Esophagus squamous epithelium (tissue), 5 donors: ENCODE measurements at regions not wholly inside any gene's neighbourhood (a gene's known extent, or its start where the extent isn't known, plus 50 kb on each side); places are given as distances from the start of the nearest gene placed in this dataset.

ENCODE experiments used
- DNase-seq: peaks from one replicate; lab custom pipeline; 2025; lab: John Stamatoyannopoulos, UW
- H3K27ac ChIP-seq, 4 donors: fragments of 200-600 bp; sonication (generic); one replicate each; pipeline ENCODE4 v1.5.1; 2016 to 2019; ENCODE audit warnings: mild to moderate bottlenecking in 1 of 4
- H3K27me3 ChIP-seq, 4 donors: fragments of 200-600 bp; sonication (generic); 1 replicate in 3 of 4; 2 replicates in 1 of 4; pipeline versions ENCODE4 v1.5.1 to v1.6.0; 2017 to 2021; ENCODE audit warnings: antibody characterized with exemption in 1 of 4
- H3K36me3 ChIP-seq, 3 donors: fragments of 200-600 bp; sonication (generic); one replicate each; pipeline ENCODE4 v1.5.1; 2016 to 2019
- H3K4me1 ChIP-seq, 3 donors: fragments of 200-600 bp; sonication (generic); one replicate each; pipeline ENCODE4 v1.5.1; 2017 to 2019
- H3K4me3 ChIP-seq, 4 donors: fragments of 200-600 bp; sonication (generic); 1 replicate in 3 of 4; 2 replicates in 1 of 4; pipeline ENCODE4 v1.5.1; 2016 to 2019; ENCODE audit warnings: mild to moderate bottlenecking in 2 of 4, moderate library complexity in 1 of 4
- H3K9me3 ChIP-seq, 3 donors: fragments of 200-600 bp; sonication (generic); one replicate each; pipeline ENCODE4 v1.5.1; 2016 to 2019
- CTCF ChIP-seq, 6 experiments: fragments of 450-650 bp in 4 of 6; fragments of 200-600 bp in 2 of 6; sonication (generic) in 2 of 6; IDR thresholded peaks; one replicate each; pipeline ENCODE4 v1.5.1; 2016 to 2019; ENCODE audit warnings: antibody characterized with exemption in 6 of 6, mild to moderate bottlenecking in 4 of 6, moderate library complexity in 4 of 6
- POLR2A ChIP-seq, 4 donors: fragments of 450-650 bp; IDR thresholded peaks; one replicate each; pipeline ENCODE4 v1.6.1; 2017; ENCODE audit warnings: antibody characterized with exemption in 4 of 4, mild to moderate bottlenecking in 4 of 4, moderate library complexity in 3 of 4
- WGBS, 2 donors: methylation state at CpG; one replicate each; pipeline ENCODE4 v1.1.5; 2018; 5-methylcytosine and 5-hydroxymethylcytosine counted together
- intact Hi-C: fragments of 100-400 bp; cut with DNase I; formaldehyde crosslinking; loops from one replicate; pipeline ENCODE4 v1.15.0; 2022
- donor health status: DM: yes; HTN: yes; CAD: no.

GRCh38 chr13:80094526-80094925 is 246.4 kb downstream of the SPRY2 start:
- TF ChIP-seq CTCF (IDR thresholded peaks at IDR 0.05) (no peak), POLR2A (IDR thresholded peaks at IDR 0.05) (no peak)
- Histone ChIP-seq H3K9me3 (no peaks in the 10 kb centered on the region), H3K4me1 (no peaks in the 10 kb centered on the region), H3K27ac (no peak overlapping the region), H3K27me3 (no peaks in the 10 kb centered on the region), H3K36me3 (no peaks in the 10 kb centered on the region), H3K4me3 (no peak overlapping the region)
- intact Hi-C loops, result no loop called here
- no peak for DNase-seq
- 44 to 58% methylated on average over 1 of the region's 1 CpG for WGBS, 2 donors

GRCh38 chr13:80093888-80094287 is 247.0 kb downstream of the SPRY2 start:
- no peak for TF ChIP-seq POLR2A (IDR thresholded peaks at IDR 0.05)
- no peak for TF ChIP-seq CTCF (IDR thresholded peaks at IDR 0.05)
- Histone ChIP-seq H3K27me3 (no peaks in the 10 kb centered on the region), H3K4me1 (no peaks in the 10 kb centered on the region), H3K9me3 (no peaks in the 10 kb centered on the region), H3K4me3 (no peak overlapping the region), H3K36me3 (no peaks in the 10 kb centered on the region), H3K27ac (no peak overlapping the region)
- 80 to 84% methylated on average over 7 to 8 of the region's 10 CpGs for WGBS, 2 donors
- no peak for DNase-seq
- intact Hi-C loops, result no loop called here

- Histone ChIP-seq H3K27me3 (no peaks in the 10 kb centered on the region), H3K27ac (peak overlapping the region in 1 of 4 donors; percentile 58), H3K4me3 (no peak overlapping the region), H3K36me3 (no peaks in the 10 kb centered on the region), H3K4me1 (peaks cover 0 to 33% (median 7%) of the 10 kb centered on the region in 3 donors), H3K9me3 (no peaks in the 10 kb centered on the region)
- TF ChIP-seq CTCF (IDR thresholded peaks at IDR 0.05), result no peak
- no peak for TF ChIP-seq POLR2A (IDR thresholded peaks at IDR 0.05)
- WGBS, 2 donors, result 43 to 55% methylated on average over 3 of the region's 3 CpGs
- DNase-seq, result no peak
- intact Hi-C loops, result no loop called here
Observed at GRCh38 chr13:80086304-80086721, 254.6 kb downstream of the SPRY2 start.

GRCh38 chr13:80083853-80084676 is 256.9 kb downstream of the SPRY2 start:
- Histone ChIP-seq H3K9me3 (no peaks in the 10 kb centered on the region), H3K27me3 (no peaks in the 10 kb centered on the region), H3K27ac (peak overlapping the region in 2 of 4 donors; percentile 51 to 56), H3K4me3 (peak overlapping the region in 1 of 4 donors; percentile 22), H3K4me1 (peaks cover 0 to 33% (median 7%) of the 10 kb centered on the region in 3 donors), H3K36me3 (no peaks in the 10 kb centered on the region)
- no peak for DNase-seq
- 12 to 13% methylated on average over 4 of the region's 4 CpGs for WGBS, 2 donors
- no peak for TF ChIP-seq POLR2A (IDR thresholded peaks at IDR 0.05)
- no peak for TF ChIP-seq CTCF (IDR thresholded peaks at IDR 0.05)
- intact Hi-C loops, result no loop called here

GRCh38 chr13:80083081-80083852 is 257.7 kb downstream of the SPRY2 start:
- TF ChIP-seq CTCF (IDR thresholded peaks at IDR 0.05), result no peak
- TF ChIP-seq POLR2A (IDR thresholded peaks at IDR 0.05), result no peak
- H3K27ac ChIP-seq, result peak overlapping the region in 2 of 4 donors; percentile 51 to 56
- 46 to 70% methylated on average over 6 of the region's 6 CpGs for WGBS, 2 donors
- H3K9me3 ChIP-seq, result no peaks in the 10 kb centered on the region
- H3K36me3 ChIP-seq, result no peaks in the 10 kb centered on the region
- H3K4me3 ChIP-seq, result peak overlapping the region in 1 of 4 donors; percentile 22
- intact Hi-C loops, result no loop called here
- no peaks in the 10 kb centered on the region for H3K27me3 ChIP-seq
- H3K4me1 ChIP-seq, result peaks cover 0 to 33% (median 7%) of the 10 kb centered on the region in 3 donors
- DNase-seq, result no peak
